Thyroid gland (tissue), 4 donors: ENCODE measurements at regions not wholly inside any gene's neighbourhood (a gene's known extent, or its start where the extent isn't known, plus 50 kb on each side); places are given as distances from the start of the nearest gene placed in this dataset.

Experiments
- CTCF ChIP-seq, 6 experiments: fragments of 200-600 bp in 3 of 6; fragments of 450-650 bp in 3 of 6; sonication (generic) in 3 of 6; IDR thresholded peaks; one replicate each; pipeline ENCODE4 v1.5.1; 2016 to 2019; ENCODE audit warnings: antibody characterized with exemption in 6 of 6, mild to moderate bottlenecking in 2 of 6, inconsistent platforms in 1 of 6, moderate library complexity in 1 of 6
- POLR2A ChIP-seq, 2 donors: fragments of 450-650 bp; IDR thresholded peaks; one replicate each; pipeline ENCODE4 v1.6.1; 2017; ENCODE audit warnings: antibody characterized with exemption in 2 of 2, mild to moderate bottlenecking in 2 of 2, moderate library complexity in 1 of 2

DNA sequence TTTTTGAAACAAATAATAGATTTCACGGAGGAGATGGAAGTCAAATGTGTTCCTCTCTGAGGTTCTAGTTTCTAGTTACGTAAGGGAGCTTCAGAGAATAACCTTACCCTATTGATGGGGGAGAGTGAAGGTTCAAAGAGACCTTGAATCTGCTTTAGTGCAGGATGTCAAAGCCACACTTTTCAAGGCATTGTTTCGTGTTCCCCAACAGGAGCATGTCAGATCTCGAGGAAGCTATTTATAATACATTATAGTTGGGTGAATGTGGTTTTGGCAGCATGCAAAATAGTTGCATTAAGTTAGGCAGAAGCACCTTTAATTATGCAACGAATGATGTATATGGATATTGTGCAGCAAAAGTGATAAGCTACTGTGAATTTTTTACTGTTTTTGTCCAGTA lies 614.9 kb downstream of the SLC16A7 start:
- TF ChIP-seq CTCF (IDR thresholded peaks at IDR 0.05) (no peak), POLR2A (IDR thresholded peaks at IDR 0.05) (no peak)
